ENCODE measurements at regions not wholly inside any gene's neighbourhood (a gene's known extent, or its start where the extent isn't known, plus 50 kb on each side); places are given as distances from the start of the nearest gene placed in this dataset.

DNA sequence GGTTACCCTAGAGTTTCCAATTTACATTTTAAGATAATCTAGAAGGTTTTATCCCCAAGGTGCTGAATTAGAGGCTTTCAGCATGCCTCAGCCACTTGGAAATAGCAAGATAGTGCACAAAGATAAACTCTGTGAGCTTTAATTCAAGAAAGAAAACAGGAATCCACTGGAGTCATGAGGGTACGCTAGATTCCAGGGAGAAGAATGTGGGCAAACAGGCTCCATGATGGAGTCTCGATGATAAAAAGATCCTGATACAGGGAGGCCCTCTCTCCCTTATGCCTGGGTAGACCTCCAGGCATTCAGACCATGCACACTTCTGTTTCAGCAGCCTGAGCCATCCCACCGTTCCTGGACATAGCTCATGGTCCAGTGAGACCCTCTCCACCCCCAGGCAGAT lies 344.6 kb upstream of the LCORL start:
- H3K4me3 ChIP-seq: no peak overlapping the region
- no peak overlapping the region for H3K27ac ChIP-seq

DNA sequence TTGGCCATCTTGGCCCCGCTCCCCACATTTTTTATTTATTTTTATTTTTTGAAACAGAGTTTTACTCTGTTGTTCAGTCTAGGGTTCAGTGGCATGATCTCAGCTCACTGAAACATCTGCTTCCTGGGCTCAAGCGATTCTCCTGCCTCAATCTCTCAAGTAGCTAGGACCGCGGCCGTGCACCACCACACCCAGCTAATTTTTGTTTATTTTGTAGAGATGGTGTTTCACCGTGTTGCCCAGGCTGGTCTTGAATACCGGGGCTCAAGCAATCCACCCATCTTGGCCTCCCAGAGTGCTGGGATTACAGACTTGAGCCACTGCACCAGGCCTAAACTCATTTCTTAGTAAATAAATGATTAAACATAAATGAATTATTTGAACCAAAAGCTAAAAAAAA lies 322.0 kb upstream of the LCORL start:
- no peak overlapping the region for H3K4me3 ChIP-seq

DNA sequence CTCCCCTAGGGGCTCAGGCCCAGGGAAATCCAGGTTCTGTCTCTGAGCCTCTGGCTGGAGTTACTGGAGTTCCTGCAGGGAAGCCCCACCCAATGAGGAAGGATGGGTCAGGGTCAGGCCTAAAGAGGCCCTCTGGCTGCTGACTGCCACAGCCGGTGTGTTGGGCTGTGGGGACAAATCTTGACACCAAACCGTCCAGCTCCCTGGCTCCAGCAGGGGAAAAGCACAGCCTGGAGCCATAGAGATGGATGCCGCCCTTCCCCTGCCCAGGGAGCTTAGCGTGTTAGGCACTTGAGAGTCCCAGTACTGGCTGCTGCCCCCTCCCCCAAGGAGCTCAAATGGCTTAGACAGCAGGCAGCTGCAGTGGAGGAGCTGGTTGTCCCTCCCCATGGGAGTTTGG lies 321.3 kb upstream of the LCORL start:
- H3K27ac ChIP-seq: no peak overlapping the region
- no peak overlapping the region for H3K4me3 ChIP-seq

More for the DNA sequence above, 322.0 kb upstream of the LCORL start:
- H3K27ac ChIP-seq: no peak overlapping the region

DNA sequence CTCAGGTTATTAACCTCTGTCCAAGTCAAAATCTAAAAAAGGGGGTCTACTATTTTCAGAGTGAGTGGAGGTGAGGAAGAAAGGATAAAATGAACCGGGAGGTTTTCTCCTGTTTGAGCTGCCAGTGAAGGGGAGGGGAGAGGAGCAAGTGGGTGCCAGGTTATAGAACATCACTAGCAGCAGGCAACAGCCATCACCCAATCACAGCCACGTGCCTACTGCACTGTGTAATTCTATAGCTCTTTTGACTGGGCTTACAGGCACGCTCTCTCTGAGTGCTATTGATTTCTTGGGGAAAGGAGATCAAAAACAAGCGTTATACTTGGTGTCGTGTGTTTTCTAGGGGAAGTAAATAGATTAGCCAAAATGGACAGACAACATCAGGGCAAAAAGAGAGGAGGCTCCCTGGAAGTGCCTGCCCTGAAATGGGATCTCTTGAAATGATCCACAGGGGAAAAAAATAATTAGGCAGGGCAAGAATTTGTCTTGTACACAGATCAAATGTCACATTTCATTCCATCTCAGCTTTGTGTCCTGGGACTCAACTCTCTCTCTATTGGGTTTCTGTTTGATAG lies 300.5 kb upstream of the LCORL start:
- no peak overlapping the region for H3K27ac ChIP-seq
- no peak overlapping the region for H3K4me3 ChIP-seq

DNA sequence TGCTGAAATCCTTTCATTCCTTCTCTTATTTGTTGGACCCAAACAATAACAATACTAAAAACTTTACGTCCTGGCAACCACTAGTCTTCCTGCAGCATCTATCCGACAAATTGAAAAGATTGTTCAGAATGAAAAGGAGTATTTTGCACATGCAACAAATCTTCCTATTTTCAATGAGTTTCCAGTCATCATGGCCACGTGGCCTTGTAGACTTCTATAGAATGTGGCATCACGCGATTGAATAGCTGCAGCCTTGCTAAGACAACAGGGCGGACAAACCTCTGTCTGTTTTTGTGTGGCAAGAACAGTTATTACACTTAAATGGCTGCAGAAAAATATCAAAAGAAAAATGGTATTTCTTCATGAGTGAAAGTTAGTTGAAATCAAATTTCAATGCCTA lies 297.9 kb upstream of the LCORL start:
- H3K4me3 ChIP-seq: no peak overlapping the region
- peak overlapping the region in 1 of 21 experiments; percentile 8 for H3K27ac ChIP-seq

DNA sequence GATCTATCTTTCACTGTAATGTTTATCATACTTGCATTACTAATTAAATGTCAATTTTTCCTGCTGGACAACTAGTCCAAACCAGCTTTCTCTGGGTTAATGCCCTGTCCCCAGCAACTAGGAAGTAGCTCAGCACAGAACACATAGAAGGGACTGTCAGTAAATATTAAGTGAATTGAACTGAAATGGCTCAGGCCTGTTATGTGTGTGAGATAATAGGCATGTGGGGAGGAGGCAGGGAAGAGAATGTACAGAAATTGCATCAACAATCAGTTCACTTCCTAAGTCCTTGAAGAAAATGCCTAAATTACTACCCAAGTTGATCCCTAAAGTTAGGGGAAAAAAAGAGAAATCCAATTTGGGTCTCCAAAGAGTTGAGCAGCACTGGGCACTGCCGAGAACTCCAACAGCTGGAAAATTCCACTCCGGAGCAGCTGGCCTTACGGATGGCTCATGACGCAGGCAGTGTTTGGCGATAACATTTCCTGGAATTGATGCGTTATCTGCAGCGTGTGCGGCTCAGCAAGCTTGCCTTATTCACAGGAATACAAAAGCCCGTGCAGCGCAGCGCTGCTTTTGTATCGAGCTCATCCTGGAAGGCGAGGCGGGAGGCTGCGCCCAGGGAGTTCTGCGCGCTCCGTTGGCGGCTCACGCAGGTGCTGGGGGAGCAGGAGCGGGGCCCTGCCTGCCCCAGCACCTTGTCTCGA lies 297.3 kb upstream of the LCORL start:
- Histone ChIP-seq H3K27ac (peak overlapping the region in 1 of 21 experiments; percentile 54), H3K4me3 (no peak overlapping the region)

DNA sequence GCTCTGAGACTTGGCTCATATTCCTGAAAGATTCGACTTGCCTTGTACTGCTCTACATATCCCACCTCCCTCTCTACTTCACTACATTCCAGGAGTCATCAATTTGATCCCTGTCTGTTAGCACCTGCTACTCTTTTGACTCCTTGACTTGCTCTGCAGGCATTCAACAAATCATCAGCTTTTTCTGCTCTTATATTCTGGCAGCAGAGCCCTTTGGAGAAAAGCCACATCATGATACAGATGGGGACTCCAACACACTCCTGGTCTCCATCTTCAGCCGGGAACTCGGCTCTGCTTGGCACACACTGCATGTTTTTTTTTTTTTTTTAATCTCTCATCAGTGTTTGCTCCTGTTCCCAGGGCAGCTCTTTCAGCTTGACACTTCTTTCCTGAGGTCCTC lies 293.2 kb upstream of the LCORL start:
- H3K4me3 ChIP-seq: no peak overlapping the region
- H3K27ac ChIP-seq: no peak overlapping the region

DNA sequence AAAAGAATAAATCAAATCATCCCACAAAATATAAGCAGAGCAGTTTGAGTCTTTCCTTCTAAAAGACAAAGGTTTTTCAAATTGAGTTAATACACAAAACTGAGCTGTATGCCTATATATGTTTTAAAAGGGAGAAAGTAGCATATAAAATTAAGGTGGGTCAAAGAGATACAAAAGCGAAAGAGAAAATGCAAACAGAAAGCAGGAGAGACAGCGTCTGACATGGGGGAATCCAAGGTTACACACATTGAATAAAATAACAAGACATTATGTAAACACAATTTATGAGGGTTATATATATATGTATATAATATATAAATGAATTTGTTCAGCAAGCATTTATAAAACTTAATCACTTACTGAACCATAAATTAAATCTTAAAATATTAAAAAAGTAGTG lies 276.1 kb upstream of the LCORL start:
- H3K27ac ChIP-seq: no peak overlapping the region
- H3K4me3 ChIP-seq: no peak overlapping the region

DNA sequence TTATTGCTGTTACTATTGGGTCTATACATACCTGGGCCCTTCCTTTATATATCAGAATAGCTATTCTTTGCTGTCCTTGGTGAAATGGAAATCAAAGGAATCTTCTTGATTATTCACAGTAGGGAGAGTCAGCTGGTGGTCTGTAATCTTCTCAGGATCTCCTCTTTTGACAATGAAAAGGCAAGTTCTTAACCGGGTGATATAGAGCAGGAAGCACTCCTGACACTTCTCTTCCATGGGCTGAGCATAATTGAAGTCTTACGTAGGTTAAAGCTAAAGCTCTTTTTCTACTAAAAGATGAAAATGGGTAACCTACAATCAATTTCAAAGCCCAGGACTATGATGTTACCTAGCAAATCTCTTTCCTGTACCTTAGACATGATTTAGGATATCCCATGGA lies 274.9 kb upstream of the LCORL start:
- H3K27ac ChIP-seq: no peak overlapping the region
- no peak overlapping the region for H3K4me3 ChIP-seq

DNA sequence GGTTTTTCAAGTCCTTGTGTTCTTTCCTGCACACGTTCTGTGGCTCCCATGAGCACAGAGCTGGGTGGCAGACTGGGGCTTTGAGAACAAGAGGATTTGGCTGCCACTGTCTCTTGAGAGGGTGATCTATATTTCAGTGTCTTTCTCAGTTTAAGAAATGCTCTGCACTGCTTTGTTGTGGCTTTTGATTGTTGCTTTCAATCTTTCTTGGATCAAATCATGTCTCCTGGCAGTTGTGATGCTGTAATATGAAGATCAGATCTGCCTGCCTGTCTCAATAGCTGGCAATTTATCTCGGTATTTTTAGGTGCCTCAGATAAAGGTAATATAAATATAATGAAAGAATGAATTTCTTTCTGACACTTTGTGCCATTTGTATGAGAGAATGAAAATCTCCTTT lies 273.3 kb upstream of the LCORL start:
- H3K4me3 ChIP-seq: no peak overlapping the region
- H3K27ac ChIP-seq: no peak overlapping the region

DNA sequence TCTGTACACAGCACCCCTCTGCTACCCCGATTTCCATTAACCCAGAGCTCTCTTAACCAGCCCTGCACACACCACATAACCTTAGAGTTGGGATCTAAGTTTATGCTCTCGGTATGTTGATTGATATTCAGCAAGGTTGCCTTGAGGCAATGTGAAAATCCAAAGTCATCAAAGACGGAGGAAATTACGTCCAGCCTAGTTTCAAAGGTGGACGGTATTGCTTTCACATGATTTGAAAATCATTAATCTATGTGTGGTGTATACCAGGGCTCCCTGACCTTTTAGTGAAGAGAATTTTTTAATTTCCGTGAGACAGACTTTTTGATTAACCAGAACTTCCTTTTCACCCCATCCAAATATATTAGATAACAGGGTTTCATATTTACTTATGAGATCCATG lies 272.5 kb upstream of the LCORL start:
- H3K4me3 ChIP-seq: no peak overlapping the region
- H3K27ac ChIP-seq: no peak overlapping the region

DNA sequence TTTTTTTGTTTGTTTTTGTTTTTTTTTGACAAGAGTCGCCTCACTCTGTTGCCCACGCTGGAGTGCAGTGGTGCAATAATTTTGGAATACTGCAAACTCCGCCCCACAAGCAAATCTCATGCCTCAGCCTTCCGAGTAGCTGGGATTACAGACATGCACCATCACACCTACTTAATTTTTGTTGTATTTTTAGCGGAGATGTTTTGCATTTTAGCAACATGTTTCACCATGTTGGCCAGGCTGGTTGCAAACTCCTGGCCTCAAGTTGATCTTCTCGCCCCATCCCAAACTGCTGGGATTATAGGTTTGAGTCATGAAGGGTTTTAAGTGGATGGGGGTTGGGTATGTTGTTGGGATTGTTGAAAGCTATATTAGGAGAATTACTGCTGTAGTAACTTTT lies 270.9 kb upstream of the LCORL start:
- Histone ChIP-seq H3K4me3 (no peak overlapping the region), H3K27ac (no peak overlapping the region)

DNA sequence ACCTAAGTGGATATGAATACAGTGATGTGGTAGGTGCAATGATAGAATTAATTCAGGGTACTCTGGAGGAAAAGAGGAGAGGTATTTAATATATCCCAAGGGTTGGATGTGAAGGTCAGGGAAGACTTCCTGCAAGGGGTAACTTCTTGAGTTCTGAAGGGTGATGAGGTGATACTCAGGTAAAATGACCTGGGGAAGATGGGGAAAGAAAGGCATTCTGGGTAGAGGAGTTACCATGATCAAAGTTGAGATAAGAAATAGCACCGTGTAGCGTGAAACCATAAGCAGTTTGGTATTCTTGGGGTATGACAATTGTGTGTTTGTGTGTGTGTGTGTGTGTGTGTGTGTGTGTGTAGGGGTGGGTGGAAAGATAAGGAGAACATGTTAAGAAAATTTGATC lies 270.4 kb upstream of the LCORL start:
- Histone ChIP-seq H3K4me3 (no peak overlapping the region), H3K27ac (no peak overlapping the region)

DNA sequence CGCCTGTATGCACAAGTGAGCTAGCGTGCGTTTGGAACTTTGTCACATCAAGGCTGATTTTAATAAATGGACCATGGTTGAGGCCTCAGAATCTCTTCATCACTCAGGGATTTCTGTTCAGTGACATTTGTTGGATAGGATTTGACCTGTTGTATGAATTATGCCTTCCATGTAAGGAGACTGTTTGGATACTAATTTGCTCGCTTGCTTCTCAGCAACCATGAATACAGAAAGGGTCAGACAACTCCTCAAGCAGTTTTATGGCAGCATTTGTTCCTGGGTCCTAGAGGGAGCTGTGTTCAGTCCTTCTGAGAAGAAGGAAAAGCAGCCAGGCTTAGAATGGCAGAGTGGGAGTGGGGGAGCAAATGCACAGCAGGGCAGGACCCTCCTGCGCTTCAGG lies 269.7 kb upstream of the LCORL start:
- Histone ChIP-seq H3K4me3 (no peak overlapping the region), H3K27ac (no peak overlapping the region)

DNA sequence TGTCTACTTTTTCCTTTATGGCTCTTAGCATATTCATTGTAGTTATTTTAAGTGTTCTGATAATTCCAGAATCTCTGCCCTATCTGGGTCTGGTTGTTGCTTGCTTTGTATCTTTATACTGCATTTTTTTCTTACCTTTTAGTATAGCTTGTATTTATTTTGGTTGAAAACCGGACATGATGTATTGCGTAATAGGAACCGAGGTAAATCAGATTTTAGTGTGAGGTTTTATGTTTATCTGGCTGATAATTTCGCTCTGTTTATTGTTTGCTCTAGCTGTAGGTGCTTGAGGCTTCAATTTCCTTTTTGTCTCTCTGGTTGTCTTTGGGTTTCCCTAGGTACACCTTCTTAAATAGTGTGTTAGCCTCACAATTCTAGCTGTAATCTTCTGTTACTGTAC lies 263.8 kb upstream of the LCORL start:
- Histone ChIP-seq H3K27ac (no peak overlapping the region), H3K4me3 (no peak overlapping the region)

DNA sequence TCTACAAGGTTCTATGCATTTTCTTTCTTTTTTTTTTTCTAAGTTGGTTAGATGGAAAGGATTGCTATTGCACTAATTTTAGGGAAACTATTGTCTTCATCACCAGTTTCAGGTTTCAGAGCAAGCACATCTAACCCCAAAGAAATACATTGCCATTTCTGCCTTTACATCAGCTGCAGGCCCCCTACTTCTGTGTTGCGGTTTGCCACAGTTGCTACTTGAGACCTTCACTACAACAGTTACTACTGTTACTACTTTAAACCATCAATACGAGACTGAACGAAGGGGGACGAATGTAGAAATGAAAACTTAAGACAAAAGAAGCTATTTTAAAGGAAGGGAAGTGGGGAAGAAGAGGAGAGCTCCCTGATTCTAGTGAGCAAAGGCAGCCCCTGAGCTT lies 256.7 kb upstream of the LCORL start:
- H3K4me3 ChIP-seq: no peak overlapping the region
- no peak overlapping the region for H3K27ac ChIP-seq

DNA sequence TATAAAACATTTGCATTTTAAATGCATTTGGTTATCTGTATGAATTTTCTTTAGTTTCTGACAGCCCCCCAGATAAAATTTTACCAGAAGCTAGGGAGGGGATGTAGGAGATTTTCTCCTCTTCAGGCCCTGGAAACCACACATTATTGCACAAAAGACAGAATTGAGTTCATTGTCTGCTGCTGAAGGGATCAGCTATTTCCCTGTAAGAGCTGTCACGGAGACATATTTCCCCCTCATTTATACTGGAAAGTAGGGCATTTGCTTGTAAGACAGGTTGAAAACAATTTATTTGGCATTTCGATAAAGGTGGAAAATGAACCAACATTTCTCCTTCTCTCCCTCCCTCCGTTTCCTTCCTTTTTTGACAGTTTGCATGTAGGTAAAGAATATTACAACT lies 241.3 kb upstream of the LCORL start:
- no peak overlapping the region for H3K4me3 ChIP-seq
- H3K27ac ChIP-seq: no peak overlapping the region

DNA sequence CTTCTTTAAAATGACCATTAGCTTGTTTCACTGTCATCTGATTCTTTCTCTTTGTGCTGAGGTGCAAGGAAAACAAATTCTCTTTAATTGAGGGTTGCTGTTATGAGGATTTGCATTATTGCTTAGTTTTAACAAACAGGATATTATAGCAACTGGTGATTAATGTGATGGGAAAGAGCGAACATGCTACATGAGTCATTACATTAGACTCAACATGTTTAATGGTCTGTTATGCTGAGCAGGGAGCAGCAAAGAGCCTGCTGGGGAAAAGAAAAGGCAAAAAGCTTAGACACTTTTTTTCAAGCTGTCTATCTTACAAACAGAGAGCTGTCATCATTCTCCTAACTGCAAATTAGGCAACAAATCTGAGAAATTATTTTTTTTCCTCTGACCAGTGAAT lies 230.5 kb upstream of the LCORL start:
- no peak overlapping the region for H3K27ac ChIP-seq
- H3K4me3 ChIP-seq: no peak overlapping the region

DNA sequence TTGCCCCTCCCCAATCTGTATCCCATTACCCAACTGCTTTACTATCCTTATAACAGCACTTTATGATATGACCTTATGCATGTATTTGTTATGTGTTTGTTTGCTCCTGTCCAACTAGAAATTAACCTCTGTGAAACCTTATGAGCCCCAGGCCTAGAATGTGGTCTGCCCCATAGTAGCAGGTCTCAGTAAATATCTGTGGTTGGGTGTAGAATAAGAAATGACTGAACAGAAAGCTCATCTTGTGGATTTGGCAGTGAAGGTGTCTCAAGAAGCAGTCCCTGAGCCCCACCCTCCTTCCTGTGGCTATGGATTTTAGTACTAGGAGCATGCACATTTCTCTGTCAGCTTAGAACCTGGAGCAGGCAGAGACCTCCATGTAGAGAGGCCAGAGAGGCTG lies 229.0 kb upstream of the LCORL start:
- Histone ChIP-seq H3K4me3 (no peak overlapping the region), H3K27ac (no peak overlapping the region)

DNA sequence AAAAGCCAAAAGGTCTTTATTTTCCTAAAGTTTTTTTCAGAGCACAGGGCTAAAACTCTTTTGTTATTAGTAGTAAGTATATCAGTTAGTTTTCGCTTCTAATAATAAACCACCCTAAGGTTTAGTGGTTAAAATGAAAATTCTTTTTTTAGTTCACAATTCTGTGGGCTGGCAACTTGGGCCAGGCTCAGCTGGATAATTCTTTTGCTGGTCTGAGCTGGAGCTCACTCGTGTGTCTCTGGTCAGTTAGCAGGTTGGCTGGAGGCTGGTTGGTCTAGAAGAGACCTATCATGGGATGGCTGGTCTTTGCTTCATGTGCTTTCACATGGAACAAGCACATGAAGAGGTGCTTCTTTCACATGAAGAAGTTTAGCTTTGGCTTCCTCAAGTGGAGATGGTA lies 227.1 kb upstream of the LCORL start:
- Histone ChIP-seq H3K27ac (no peak overlapping the region), H3K4me3 (no peak overlapping the region)

DNA sequence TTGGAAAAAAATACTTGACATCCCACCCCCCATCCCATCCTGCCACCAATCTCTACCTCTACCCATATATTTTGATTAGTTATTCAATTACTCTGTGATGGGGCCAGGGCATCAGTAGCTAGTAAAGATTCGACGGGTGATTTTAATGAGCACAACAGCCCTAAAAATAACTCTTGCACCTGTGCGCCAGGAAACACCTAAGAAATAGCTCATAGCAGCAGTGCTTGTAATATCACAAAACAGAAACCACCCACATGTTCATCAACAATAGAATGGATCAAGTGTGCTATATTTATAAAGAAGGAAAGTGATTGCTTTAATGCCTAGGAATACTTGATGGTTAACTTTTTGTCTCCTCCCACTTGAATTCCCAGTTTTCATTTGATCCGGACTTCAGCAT lies 225.6 kb upstream of the LCORL start:
- H3K4me3 ChIP-seq: no peak overlapping the region
- H3K27ac ChIP-seq: no peak overlapping the region
